SK-N-MC (cell line): ENCODE measurements at regions not wholly inside any gene's neighbourhood (a gene's known extent, or its start where the extent isn't known, plus 50 kb on each side); places are given as distances from the start of the nearest gene placed in this dataset.

Experiments used
- EZH2 ChIP-seq: fragments of 200-600 bp; sonication (generic); IDR thresholded peaks from one replicate; pipeline ENCODE4 v1.6.1; 2017; ENCODE audit warnings: antibody characterized with exemption
- FOXP2 ChIP-seq: optimal IDR thresholded peaks from 2 replicates; pipeline ENCODE3; 2011; ENCODE audit warnings: mild to moderate bottlenecking, moderate library complexity; ENCODE audit not compliant: insufficient read depth; ENCODE audit errors: extremely low read length, control extremely low read depth
- POLR2AphosphoS5 ChIP-seq: IDR thresholded peaks from 2 replicates; pipeline ENCODE4 v1.6.1; 2012; ENCODE audit warnings: mild to moderate bottlenecking, low read depth, low read length, borderline replicate concordance

- TF ChIP-seq POLR2AphosphoS5 (no peak), EZH2 (no peak), FOXP2 (no peak)
Measured at GRCh38 chr5:96072791-96073165, 111.1 kb upstream of the ELL2 start.
